GM23338 (cell line): ENCODE measurements at regions not wholly inside any gene's neighbourhood (a gene's known extent, or its start where the extent isn't known, plus 50 kb on each side); places are given as distances from the start of the nearest gene placed in this dataset.
A peak's percentile ranks its signal among the peaks of the same experiment; 100 is the strongest.

Experiments
- CTCF ChIP-seq, 2 experiments: fragments of 200-600 bp in 1 of 2; sonication (generic) in 1 of 2; conservative IDR thresholded peaks; 2 replicates each; pipeline versions ENCODE4 v1.5.1 to v1.6.1; 2016 to 2017; ENCODE audit warnings: antibody characterized with exemption in 2 of 2, low read depth in 2 of 2, mild to moderate bottlenecking in 2 of 2, moderate library complexity in 1 of 2
- ETS1 ChIP-seq: IDR thresholded peaks from 2 replicates; pipeline ENCODE4 v1.6.1; 2016; ENCODE audit warnings: antibody characterized with exemption
- EZH2 ChIP-seq: fragments of 200-600 bp; sonication (generic); IDR thresholded peaks from one replicate; pipeline ENCODE4 v1.8.0; 2017; ENCODE audit warnings: antibody characterized with exemption, mild to moderate bottlenecking, low read depth; ENCODE audit not compliant: unreplicated experiment
- EZH2phosphoT487 ChIP-seq: fragments of 200-600 bp; sonication (generic); IDR thresholded peaks from one replicate; pipeline ENCODE4 v1.8.1; 2018; ENCODE audit warnings: antibody characterized with exemption; ENCODE audit not compliant: unreplicated experiment
- JUNB ChIP-seq: IDR thresholded peaks from one replicate; pipeline ENCODE4 v1.6.1; 2016; ENCODE audit warnings: antibody characterized with exemption; ENCODE audit not compliant: unreplicated experiment
- POLR2AphosphoS5 ChIP-seq: IDR thresholded peaks from 2 replicates; pipeline ENCODE4 v1.6.1; 2016; ENCODE audit warnings: antibody characterized with exemption, low read depth
- REST ChIP-seq: IDR thresholded peaks from one replicate; pipeline ENCODE4 v1.6.1; 2018; ENCODE audit warnings: antibody characterized with exemption; ENCODE audit not compliant: unreplicated experiment
- ZNF462 ChIP-seq: fragments of 250-450 bp; sonication (Bioruptor Pico); IDR thresholded peaks from 2 replicates; pipeline ENCODE4 v1.5.0; 2020; ENCODE audit warnings: mild to moderate bottlenecking, moderate library complexity

GRCh38 chr9:71210326-71210725 is 88.9 kb upstream of the TRPM3 start:
- TF ChIP-seq EZH2 (no peak), POLR2AphosphoS5 (no peak), ZNF462 (no peak), CTCF (conservative IDR thresholded peaks at IDR 0.05; ENCODE audit: low read depth in 2 of 2) (peak; percentile 61 to 77), REST (no peak), EZH2phosphoT487 (no peak), ETS1 (no peak), JUNB (no peak)
